ENCODE measurements at regions not wholly inside any gene's neighbourhood (a gene's known extent, or its start where the extent isn't known, plus 50 kb on each side); places are given as distances from the start of the nearest gene placed in this dataset.

- no peaks in the 10 kb centered on the region for H3K4me1 ChIP-seq (ENCODE audit: insufficient read depth, low read length)
- CTCF ChIA-PET: no interaction called here
- no peak for TF ChIP-seq CTCF (IDR thresholded peaks at IDR 0.05)
- H3K4me3 ChIP-seq (ENCODE audit: low read length): no peak overlapping the region
- no peaks in the 10 kb centered on the region for H3K36me3 Mint-ChIP-seq (ENCODE audit: low read depth)
- no peaks in the 10 kb centered on the region for H3K36me3 ChIP-seq (ENCODE audit: insufficient read depth, low read length)
- no peaks in the 10 kb centered on the region for H3K27me3 Mint-ChIP-seq
- no peak overlapping the region for H3K4me3 Mint-ChIP-seq
- no peaks in the 10 kb centered on the region for H3K9me3 ChIP-seq (ENCODE audit: control insufficient read depth in 1 of 2, insufficient read depth in 1 of 2, low read length in 2 of 2)
- H3K9me3 Mint-ChIP-seq: no peaks in the 10 kb centered on the region
- no peaks in the 10 kb centered on the region for H3K4me1 Mint-ChIP-seq (ENCODE audit: low read depth)
- H3K27ac ChIP-seq (ENCODE audit: low read depth in 1 of 2, low read length in 2 of 2): no peak overlapping the region
- no peak overlapping the region for H3K27ac Mint-ChIP-seq
- no peaks in the 10 kb centered on the region for H3K27me3 ChIP-seq (ENCODE audit: control insufficient read depth in 1 of 2, insufficient read depth in 2 of 2, low read length in 2 of 2)
- intact Hi-C loops (cut with DNase I, micrococcal nuclease): no loop called here
- POLR2A ChIA-PET: no interaction called here
- no peak for DNase-seq
- ATAC-seq (ENCODE audit: poor library complexity): no peak
Observed at GRCh38 chr14:80383223-80383622, 171.9 kb upstream of the DIO2 start.

- Mint-ChIP-seq H3K27ac (no peak overlapping the region), H3K9me3 (no peaks in the 10 kb centered on the region), H3K4me3 (no peak overlapping the region), H3K36me3 (ENCODE audit: low read depth) (no peaks in the 10 kb centered on the region), H3K27me3 (no peaks in the 10 kb centered on the region), H3K4me1 (ENCODE audit: low read depth) (no peaks in the 10 kb centered on the region)
- CTCF ChIA-PET: no interaction called here
- no peaks in the 10 kb centered on the region for H3K27me3 ChIP-seq (ENCODE audit: control insufficient read depth in 1 of 2, insufficient read depth in 2 of 2, low read length in 2 of 2)
- intact Hi-C loops (cut with DNase I, micrococcal nuclease): no loop called here
- H3K4me3 ChIP-seq (ENCODE audit: low read length): no peak overlapping the region
- DNase-seq (no peak), ATAC-seq (ENCODE audit: poor library complexity) (no peak)
- POLR2A ChIA-PET: no interaction called here
- H3K36me3 ChIP-seq (ENCODE audit: insufficient read depth, low read length): no peaks in the 10 kb centered on the region
- no peaks in the 10 kb centered on the region for H3K9me3 ChIP-seq (ENCODE audit: control insufficient read depth in 1 of 2, insufficient read depth in 1 of 2, low read length in 2 of 2)
- no peak for TF ChIP-seq CTCF (IDR thresholded peaks at IDR 0.05)
- H3K27ac ChIP-seq (ENCODE audit: low read depth in 1 of 2, low read length in 2 of 2): no peak overlapping the region
- no peaks in the 10 kb centered on the region for H3K4me1 ChIP-seq (ENCODE audit: insufficient read depth, low read length)
Observed at GRCh38 chr14:80381807-80382363, 170.6 kb upstream of the DIO2 start.

GRCh38 chr14:80379035-80379434, 167.7 kb upstream of the DIO2 start:
- no peak for TF ChIP-seq CTCF (IDR thresholded peaks at IDR 0.05)
- no peak overlapping the region for H3K27ac ChIP-seq (ENCODE audit: low read depth in 1 of 2, low read length in 2 of 2)
- Mint-ChIP-seq H3K4me3 (no peak overlapping the region), H3K36me3 (ENCODE audit: low read depth) (no peaks in the 10 kb centered on the region), H3K27ac (no peak overlapping the region), H3K4me1 (ENCODE audit: low read depth) (no peaks in the 10 kb centered on the region), H3K9me3 (no peaks in the 10 kb centered on the region), H3K27me3 (no peaks in the 10 kb centered on the region)
- no peak for ATAC-seq (ENCODE audit: poor library complexity)
- H3K9me3 ChIP-seq (ENCODE audit: control insufficient read depth in 1 of 2, insufficient read depth in 1 of 2, low read length in 2 of 2): peaks cover 0 to 4% of the 10 kb centered on the region in 2 experiments
- intact Hi-C loops (cut with DNase I, micrococcal nuclease): no loop called here
- ChIA-PET POLR2A (no interaction called here), CTCF (no interaction called here)
- H3K4me3 ChIP-seq (ENCODE audit: low read length): no peak overlapping the region
- DNase-seq: no peak
- no peaks in the 10 kb centered on the region for H3K4me1 ChIP-seq (ENCODE audit: insufficient read depth, low read length)
- H3K27me3 ChIP-seq (ENCODE audit: control insufficient read depth in 1 of 2, insufficient read depth in 2 of 2, low read length in 2 of 2): no peaks in the 10 kb centered on the region
- no peaks in the 10 kb centered on the region for H3K36me3 ChIP-seq (ENCODE audit: insufficient read depth, low read length)

All from CD4-positive, alpha-beta T cell (primary cell).